CD8-positive, alpha-beta memory T cell (primary cell): ENCODE measurements at regions not wholly inside any gene's neighbourhood (a gene's known extent, or its start where the extent isn't known, plus 50 kb on each side); places are given as distances from the start of the nearest gene placed in this dataset.
A peak's percentile ranks its signal among the peaks of the same experiment; 100 is the strongest.

Source experiments
- CTCF ChIA-PET: fragments of 350-600 bp; sonication (Branson Sonifier 250); formaldehyde crosslinking; loops from one replicate; lab custom pipeline; 2021; ENCODE audit warnings: antibody characterized with exemption; lab: Charles Lee
- POLR2A ChIA-PET: fragments of 350-600 bp; sonication (Branson Sonifier 250); formaldehyde crosslinking; loops from one replicate; lab custom pipeline; 2021; ENCODE audit warnings: antibody characterized with exemption; lab: Charles Lee
- DNase-seq, 5 donors: peaks; one replicate each; pipeline versions ENCODE4 v3.0.0 to v3.0.0-alpha.2; 2020 to 2022; ENCODE audit warnings: mixed read lengths in 1 of 5
- H3K27ac ChIP-seq: one replicate; pipeline ENCODE4 v1.7.0; 2013; ENCODE audit warnings: low read depth, mild to moderate bottlenecking, low read length, moderate library complexity
- H3K27me3 ChIP-seq: 2 replicates; pipeline ENCODE4 v1.7.0; 2013; ENCODE audit warnings: low read length, mild to moderate bottlenecking; ENCODE audit not compliant: insufficient read depth, poor library complexity, severe bottlenecking
- H3K36me3 ChIP-seq: 2 replicates; pipeline ENCODE4 v1.7.0; 2013; ENCODE audit warnings: mild to moderate bottlenecking, low read length, moderate library complexity; ENCODE audit not compliant: insufficient read depth
- H3K4me1 ChIP-seq: 2 replicates; pipeline ENCODE4 v1.7.0; 2013; ENCODE audit warnings: mild to moderate bottlenecking, low read length, moderate library complexity; ENCODE audit not compliant: insufficient read depth
- H3K4me3 ChIP-seq: 2 replicates; pipeline ENCODE4 v1.7.0; 2013; ENCODE audit warnings: mild to moderate bottlenecking, low read length
- H3K9me3 ChIP-seq: 2 replicates; pipeline ENCODE4 v1.7.0; 2013; ENCODE audit warnings: mild to moderate bottlenecking, low read length
- H3K27ac Mint-ChIP-seq, 8 donors: one replicate each; pipeline ENCODE4 v1.8.0; 2020 to 2021; ENCODE audit warnings: mixed read lengths in 8 of 8, mild to moderate bottlenecking in 6 of 8, inconsistent platforms in 3 of 8, moderate library complexity in 3 of 8
- H3K27me3 Mint-ChIP-seq, 2 donors: one replicate each; pipeline ENCODE4 v1.8.0; 2020 to 2021; ENCODE audit warnings: mixed read lengths in 2 of 2, mild to moderate bottlenecking in 1 of 2, moderate library complexity in 1 of 2
- H3K36me3 Mint-ChIP-seq, 3 donors: one replicate each; pipeline ENCODE4 v1.8.0; 2020 to 2021; ENCODE audit warnings: mixed read lengths in 3 of 3, inconsistent platforms in 1 of 3, mild to moderate bottlenecking in 1 of 3
- H3K4me1 Mint-ChIP-seq, 3 donors: one replicate each; pipeline ENCODE4 v1.8.0; 2020 to 2021; ENCODE audit warnings: mixed read lengths in 3 of 3, inconsistent platforms in 1 of 3, mild to moderate bottlenecking in 1 of 3
- H3K4me3 Mint-ChIP-seq, 7 donors: one replicate each; pipeline ENCODE4 v1.8.0; 2020 to 2021; ENCODE audit warnings: mixed read lengths in 7 of 7, mild to moderate bottlenecking in 6 of 7, moderate library complexity in 4 of 7, inconsistent platforms in 2 of 7
- H3K9me3 Mint-ChIP-seq, 5 donors: one replicate each; pipeline ENCODE4 v1.8.0; 2020 to 2022; ENCODE audit warnings: mixed read lengths in 5 of 5, mild to moderate bottlenecking in 3 of 5, moderate library complexity in 2 of 5, inconsistent platforms in 1 of 5

DNA sequence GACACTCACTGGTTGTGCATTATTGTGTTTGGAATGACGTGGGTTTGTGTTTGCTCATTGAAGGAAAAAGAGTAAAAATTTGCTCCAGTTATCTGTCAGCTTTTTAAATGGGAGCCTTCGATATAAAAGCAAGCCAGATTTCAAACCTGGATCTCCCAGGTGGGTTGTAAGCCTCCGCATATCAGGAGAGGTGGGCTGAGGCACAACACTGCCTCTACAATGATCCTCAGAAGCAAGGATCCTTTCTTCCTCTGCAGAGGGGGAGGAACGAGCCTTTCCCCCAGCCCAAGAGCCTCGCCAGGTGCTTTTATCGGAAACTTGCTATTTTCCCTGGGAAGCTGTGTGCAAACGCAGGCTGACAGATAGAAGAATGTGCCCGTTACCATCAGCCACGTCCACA is 331.0 kb upstream of the MGMT start:
- H3K27me3 Mint-ChIP-seq, result peaks cover 2 to 22% of the 10 kb centered on the region in 2 donors
- H3K9me3 Mint-ChIP-seq, result peaks cover 0 to 2% (median 0%) of the 10 kb centered on the region in 5 donors
- H3K4me1 ChIP-seq, result no peaks in the 10 kb centered on the region
- POLR2A ChIA-PET, result no interaction called here
- no peak overlapping the region for H3K4me3 ChIP-seq
- no peak overlapping the region for H3K27ac ChIP-seq
- no peaks in the 10 kb centered on the region for H3K36me3 Mint-ChIP-seq
- no peak overlapping the region for H3K4me3 Mint-ChIP-seq
- DNase-seq, result no peak
- no peaks in the 10 kb centered on the region for H3K36me3 ChIP-seq
- no peaks in the 10 kb centered on the region for H3K4me1 Mint-ChIP-seq
- no peaks in the 10 kb centered on the region for H3K9me3 ChIP-seq
- CTCF ChIA-PET, result no interaction called here
- H3K27ac Mint-ChIP-seq, result no peak overlapping the region
- H3K27me3 ChIP-seq, result no peaks in the 10 kb centered on the region

GRCh38 chr10:129136951-129137350 is 330.1 kb upstream of the MGMT start:
- no peaks in the 10 kb centered on the region for H3K36me3 Mint-ChIP-seq
- no peaks in the 10 kb centered on the region for H3K4me1 Mint-ChIP-seq
- Histone ChIP-seq H3K4me1 (no peaks in the 10 kb centered on the region), H3K4me3 (no peak overlapping the region), H3K36me3 (no peaks in the 10 kb centered on the region), H3K27ac (no peak overlapping the region), H3K9me3 (no peaks in the 10 kb centered on the region), H3K27me3 (no peaks in the 10 kb centered on the region)
- H3K9me3 Mint-ChIP-seq, result peaks cover 0 to 2% (median 0%) of the 10 kb centered on the region in 5 donors
- peaks cover 0 to 19% of the 10 kb centered on the region in 2 donors for H3K27me3 Mint-ChIP-seq
- POLR2A ChIA-PET, result no interaction called here
- H3K4me3 Mint-ChIP-seq, result no peak overlapping the region
- H3K27ac Mint-ChIP-seq, result no peak overlapping the region
- CTCF ChIA-PET, result no interaction called here
- no peak for DNase-seq

GRCh38 chr10:129140921-129141885 is 325.8 kb upstream of the MGMT start:
- peak overlapping the region in 1 of 7 donors; percentile 3 for H3K4me3 Mint-ChIP-seq

GRCh38 chr10:129151281-129151680 is 315.8 kb upstream of the MGMT start:
- H3K4me1 ChIP-seq, result no peaks in the 10 kb centered on the region
- peaks cover 0 to 7% (median 3%) of the 10 kb centered on the region in 5 donors for H3K9me3 Mint-ChIP-seq
- DNase-seq, result no peak
- ChIA-PET CTCF (no interaction called here), POLR2A (no interaction called here)
- no peaks in the 10 kb centered on the region for H3K4me1 Mint-ChIP-seq
- H3K36me3 ChIP-seq, result no peaks in the 10 kb centered on the region
- peaks cover 2% of the 10 kb centered on the region for H3K27me3 ChIP-seq
- H3K27ac ChIP-seq, result no peak overlapping the region
- no peaks in the 10 kb centered on the region for H3K36me3 Mint-ChIP-seq
- peaks cover 2 to 15% of the 10 kb centered on the region in 2 donors for H3K27me3 Mint-ChIP-seq
- no peak overlapping the region for H3K4me3 ChIP-seq
- H3K4me3 Mint-ChIP-seq, result no peak overlapping the region
- no peak overlapping the region for H3K27ac Mint-ChIP-seq
- H3K9me3 ChIP-seq, result no peaks in the 10 kb centered on the region

More at GRCh38 chr10:129140921-129141885, 325.8 kb upstream of the MGMT start:
- no peak for DNase-seq
- ChIA-PET CTCF (no interaction called here), POLR2A (no interaction called here)
- no peaks in the 10 kb centered on the region for H3K9me3 ChIP-seq
- H3K4me3 ChIP-seq, result no peak overlapping the region
- no peaks in the 10 kb centered on the region for H3K36me3 ChIP-seq
- no peaks in the 10 kb centered on the region for H3K27me3 ChIP-seq
- Mint-ChIP-seq H3K9me3 (no peaks in the 10 kb centered on the region), H3K27ac (no peak overlapping the region), H3K36me3 (no peaks in the 10 kb centered on the region), H3K27me3 (peaks cover 2 to 25% of the 10 kb centered on the region in 2 donors), H3K4me1 (no peaks in the 10 kb centered on the region)
- no peaks in the 10 kb centered on the region for H3K4me1 ChIP-seq
- H3K27ac ChIP-seq, result no peak overlapping the region

GRCh38 chr10:129156406-129156805 is 310.6 kb upstream of the MGMT start:
- H3K4me3 Mint-ChIP-seq, result no peak overlapping the region
- Histone ChIP-seq H3K9me3 (no peaks in the 10 kb centered on the region), H3K4me1 (no peaks in the 10 kb centered on the region), H3K27me3 (no peaks in the 10 kb centered on the region), H3K4me3 (no peak overlapping the region), H3K36me3 (no peaks in the 10 kb centered on the region), H3K27ac (no peak overlapping the region)
- CTCF ChIA-PET, result no interaction called here
- no peaks in the 10 kb centered on the region for H3K36me3 Mint-ChIP-seq
- H3K9me3 Mint-ChIP-seq, result peaks cover 0 to 8% (median 3%) of the 10 kb centered on the region in 5 donors
- no peak overlapping the region for H3K27ac Mint-ChIP-seq
- H3K4me1 Mint-ChIP-seq, result no peaks in the 10 kb centered on the region
- no peak for DNase-seq
- POLR2A ChIA-PET, result no interaction called here
- H3K27me3 Mint-ChIP-seq, result peaks cover 2 to 8% of the 10 kb centered on the region in 2 donors

- no peaks in the 10 kb centered on the region for H3K4me1 Mint-ChIP-seq
- ChIA-PET CTCF (no interaction called here), POLR2A (no interaction called here)
- no peak overlapping the region for H3K27ac Mint-ChIP-seq
- Histone ChIP-seq H3K9me3 (no peaks in the 10 kb centered on the region), H3K27ac (no peak overlapping the region), H3K4me1 (no peaks in the 10 kb centered on the region), H3K4me3 (no peak overlapping the region), H3K36me3 (no peaks in the 10 kb centered on the region), H3K27me3 (no peaks in the 10 kb centered on the region)
- H3K27me3 Mint-ChIP-seq, result peaks cover 4 to 8% of the 10 kb centered on the region in 2 donors
- no peaks in the 10 kb centered on the region for H3K36me3 Mint-ChIP-seq
- no peak overlapping the region for H3K4me3 Mint-ChIP-seq
- peaks cover 0 to 8% (median 3%) of the 10 kb centered on the region in 5 donors for H3K9me3 Mint-ChIP-seq
- DNase-seq, result no peak
Measured at GRCh38 chr10:129157185-129157584, 309.9 kb upstream of the MGMT start.

DNA sequence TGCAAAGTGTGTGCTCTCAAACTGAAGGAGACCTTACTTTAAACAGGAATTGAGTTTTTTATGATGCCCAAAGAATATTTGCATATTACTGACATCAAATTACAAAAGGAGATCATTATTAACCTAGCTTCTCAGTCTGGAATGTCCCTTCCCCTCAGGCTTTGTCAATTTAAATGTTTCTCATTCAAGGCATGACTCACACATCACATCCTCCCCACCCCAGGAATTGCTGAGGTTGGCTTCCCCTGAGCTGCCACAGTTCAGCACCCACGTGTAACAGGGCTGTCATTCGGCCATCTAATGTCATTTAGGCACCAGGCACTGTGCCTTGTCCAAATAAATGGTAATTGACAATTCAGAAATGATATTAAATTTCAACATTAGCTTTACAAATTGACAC is 305.9 kb upstream of the MGMT start:
- CTCF ChIA-PET, result no interaction called here
- Mint-ChIP-seq H3K27ac (no peak overlapping the region), H3K27me3 (peaks cover 3 to 4% of the 10 kb centered on the region in 2 donors), H3K4me1 (no peaks in the 10 kb centered on the region), H3K4me3 (no peak overlapping the region), H3K36me3 (no peaks in the 10 kb centered on the region), H3K9me3 (peaks cover 0 to 3% (median 0%) of the 10 kb centered on the region in 5 donors)
- H3K36me3 ChIP-seq, result no peaks in the 10 kb centered on the region
- H3K4me1 ChIP-seq, result no peaks in the 10 kb centered on the region
- POLR2A ChIA-PET, result no interaction called here
- no peak overlapping the region for H3K4me3 ChIP-seq
- H3K9me3 ChIP-seq, result no peaks in the 10 kb centered on the region
- no peak overlapping the region for H3K27ac ChIP-seq
- H3K27me3 ChIP-seq, result no peaks in the 10 kb centered on the region
- no peak for DNase-seq

DNA sequence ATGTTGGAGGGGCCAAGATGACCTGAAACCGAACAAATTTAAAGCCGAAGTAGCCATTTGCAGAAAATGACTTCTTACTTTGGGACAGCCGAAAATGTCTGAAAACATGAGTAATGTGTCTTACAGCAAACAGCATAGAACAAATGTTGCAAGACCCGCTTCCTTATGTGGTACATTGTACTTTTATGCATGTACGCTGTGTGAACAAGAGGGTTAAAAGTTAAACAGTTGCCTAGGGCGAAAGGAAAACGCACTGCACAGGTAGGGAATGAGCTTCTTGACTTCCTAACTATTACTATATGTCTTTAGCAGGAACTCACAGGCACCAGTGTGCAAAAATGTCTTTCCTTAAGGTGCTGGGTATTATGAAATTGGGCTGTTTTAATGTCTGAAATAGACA is 303.5 kb upstream of the MGMT start:
- Mint-ChIP-seq H3K27ac (no peak overlapping the region), H3K27me3 (peaks cover 3 to 4% of the 10 kb centered on the region in 2 donors), H3K36me3 (no peaks in the 10 kb centered on the region), H3K4me1 (no peaks in the 10 kb centered on the region), H3K9me3 (peaks cover 0 to 3% (median 0%) of the 10 kb centered on the region in 5 donors), H3K4me3 (no peak overlapping the region)
- no peaks in the 10 kb centered on the region for H3K36me3 ChIP-seq
- POLR2A ChIA-PET, result no interaction called here
- H3K9me3 ChIP-seq, result no peaks in the 10 kb centered on the region
- H3K4me1 ChIP-seq, result no peaks in the 10 kb centered on the region
- no peaks in the 10 kb centered on the region for H3K27me3 ChIP-seq
- no peak for DNase-seq
- H3K4me3 ChIP-seq, result no peak overlapping the region
- CTCF ChIA-PET, result no interaction called here
- no peak overlapping the region for H3K27ac ChIP-seq
